Lung (tissue), 11 donors: ENCODE measurements at regions not wholly inside any gene's neighbourhood (a gene's known extent, or its start where the extent isn't known, plus 50 kb on each side); places are given as distances from the start of the nearest gene placed in this dataset.
A peak's percentile ranks its signal among the peaks of the same experiment; 100 is the strongest.

Experiments used
- ATAC-seq: fragments of 200-7000 bp; cut with Tn5 transposase; one replicate; pipeline ENCODE4 v1.9.1; 2020; ENCODE audit warnings: moderate number of reproducible peaks; ENCODE audit not compliant: insufficient read depth, low FRiP score
- DNase-seq, 3 donors: peaks; one replicate each; pipeline ENCODE4 v3.0.0-alpha.2; 2013 to 2017
- H3K27ac ChIP-seq, 2 donors: one replicate each; pipeline ENCODE4 v1.5.1; 2013; ENCODE audit warnings: mild to moderate bottlenecking in 2 of 2, moderate library complexity in 2 of 2, control low read depth in 1 of 2, inconsistent platforms in 1 of 2, low read depth in 1 of 2, low read length in 1 of 2
- H3K27me3 ChIP-seq, 3 donors: one replicate each; pipeline ENCODE4 v1.5.1; 2013; ENCODE audit warnings: low read length in 2 of 3; ENCODE audit not compliant: control insufficient read depth in 3 of 3, insufficient read depth in 3 of 3
- H3K36me3 ChIP-seq, 4 donors: one replicate each; pipeline ENCODE4 v1.5.1; 2013; ENCODE audit warnings: low read length in 4 of 4, mild to moderate bottlenecking in 1 of 4, moderate library complexity in 1 of 4; ENCODE audit not compliant: control insufficient read depth in 4 of 4, insufficient read depth in 4 of 4
- H3K4me1 ChIP-seq, 5 donors: one replicate each; pipeline ENCODE4 v1.5.1; 2013; ENCODE audit warnings: low read length in 5 of 5, mild to moderate bottlenecking in 2 of 5, moderate library complexity in 1 of 5; ENCODE audit not compliant: control insufficient read depth in 5 of 5, insufficient read depth in 5 of 5
- H3K4me3 ChIP-seq: one replicate; pipeline ENCODE4 v1.5.1; 2013; ENCODE audit warnings: mild to moderate bottlenecking, control low read depth, moderate library complexity
- H3K9ac ChIP-seq, 2 donors: one replicate each; pipeline ENCODE4 v1.5.1; 2013; ENCODE audit warnings: low read length in 2 of 2, control low read depth in 1 of 2; ENCODE audit not compliant: insufficient read depth in 1 of 2
- H3K9me3 ChIP-seq, 4 donors: one replicate each; pipeline ENCODE4 v1.5.1; 2013; ENCODE audit warnings: low read length in 3 of 4, mild to moderate bottlenecking in 1 of 4, moderate library complexity in 1 of 4; ENCODE audit not compliant: control insufficient read depth in 4 of 4, insufficient read depth in 3 of 4
- WGBS, 2 donors: extraction: QIAGEN DNeasy Blood & Tissue Kit; methylation state at CpG; one replicate each; pipeline ENCODE4 v1.1.7; 2013; 5-methylcytosine and 5-hydroxymethylcytosine counted together
- TF ChIP-seq, protein P1 (sequence below): IDR thresholded peaks from 2 replicates; pipeline ENCODE4 v1.5.1; 2012; ENCODE audit warnings: mild to moderate bottlenecking; ENCODE audit errors: control extremely low read depth, extremely low read depth
- donor health status: control.
- donor health status: control.
- donor health status: Bipolar disorder and iron deficiency.
- donor health status: healthy.
- donor health status: DM: yes; HTN: yes; CAD: no.

DNA sequence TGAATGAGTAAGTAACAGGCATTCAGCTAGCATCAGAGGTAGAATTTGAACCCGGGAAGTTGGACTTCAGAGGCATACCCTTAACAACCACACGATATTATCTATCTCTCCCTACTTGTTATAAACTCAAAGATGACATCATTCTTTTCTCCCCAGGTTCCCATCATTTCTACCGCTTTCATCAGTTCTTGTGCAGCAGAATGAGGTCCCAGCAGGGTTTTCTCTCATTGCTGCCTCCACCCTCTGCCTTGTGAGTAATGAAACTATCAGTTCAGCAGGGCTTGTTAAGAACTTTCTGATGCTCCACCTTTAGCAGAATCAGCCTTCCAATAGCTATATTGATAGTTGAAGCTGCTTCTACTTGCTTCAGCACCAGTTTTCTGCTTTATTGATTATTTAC is 487.5 kb upstream of the KCNMB2 start:
- no peak for ATAC-seq

DNA sequence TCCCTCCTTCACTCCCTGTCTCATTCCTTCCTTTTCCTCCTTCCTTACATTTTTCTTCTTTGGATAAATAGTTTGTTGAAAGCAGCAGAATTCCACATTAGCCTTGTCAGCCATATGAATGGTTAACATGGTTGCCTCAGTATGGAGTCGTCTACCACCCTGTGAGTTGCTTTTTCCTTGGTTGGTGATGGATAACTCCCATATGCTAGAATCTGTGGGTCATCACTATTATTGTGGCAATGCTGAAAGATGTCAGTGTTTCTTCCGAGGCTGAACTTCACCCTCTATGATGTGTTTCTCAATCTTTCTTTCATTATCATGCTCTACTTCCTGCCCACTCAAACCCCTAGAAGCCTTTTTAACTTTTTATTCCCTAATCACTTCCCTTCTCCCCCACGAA is 481.8 kb upstream of the KCNMB2 start:
- Histone ChIP-seq H3K9me3 (no peaks in the 10 kb centered on the region), H3K27ac (no peak overlapping the region), H3K27me3 (no peaks in the 10 kb centered on the region), H3K36me3 (no peaks in the 10 kb centered on the region), H3K4me3 (no peak overlapping the region), H3K9ac (no peak overlapping the region), H3K4me1 (peaks cover 0 to 46% (median 4%) of the 10 kb centered on the region in 5 donors)
- TF ChIP-seq, protein P1, sequence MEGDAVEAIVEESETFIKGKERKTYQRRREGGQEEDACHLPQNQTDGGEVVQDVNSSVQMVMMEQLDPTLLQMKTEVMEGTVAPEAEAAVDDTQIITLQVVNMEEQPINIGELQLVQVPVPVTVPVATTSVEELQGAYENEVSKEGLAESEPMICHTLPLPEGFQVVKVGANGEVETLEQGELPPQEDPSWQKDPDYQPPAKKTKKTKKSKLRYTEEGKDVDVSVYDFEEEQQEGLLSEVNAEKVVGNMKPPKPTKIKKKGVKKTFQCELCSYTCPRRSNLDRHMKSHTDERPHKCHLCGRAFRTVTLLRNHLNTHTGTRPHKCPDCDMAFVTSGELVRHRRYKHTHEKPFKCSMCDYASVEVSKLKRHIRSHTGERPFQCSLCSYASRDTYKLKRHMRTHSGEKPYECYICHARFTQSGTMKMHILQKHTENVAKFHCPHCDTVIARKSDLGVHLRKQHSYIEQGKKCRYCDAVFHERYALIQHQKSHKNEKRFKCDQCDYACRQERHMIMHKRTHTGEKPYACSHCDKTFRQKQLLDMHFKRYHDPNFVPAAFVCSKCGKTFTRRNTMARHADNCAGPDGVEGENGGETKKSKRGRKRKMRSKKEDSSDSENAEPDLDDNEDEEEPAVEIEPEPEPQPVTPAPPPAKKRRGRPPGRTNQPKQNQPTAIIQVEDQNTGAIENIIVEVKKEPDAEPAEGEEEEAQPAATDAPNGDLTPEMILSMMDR, result no peak
- WGBS, 2 donors, result 68 to 74% methylated on average over 3 of the region's 3 CpGs
- DNase-seq, result peak; percentile 15 to 71 (median 70)
- no peak for ATAC-seq

More for the DNA sequence above, 487.5 kb upstream of the KCNMB2 start:
- Histone ChIP-seq H3K4me1 (peaks cover 0 to 2% (median 0%) of the 10 kb centered on the region in 5 donors), H3K9ac (no peak overlapping the region), H3K9me3 (no peaks in the 10 kb centered on the region), H3K36me3 (no peaks in the 10 kb centered on the region), H3K27ac (no peak overlapping the region), H3K27me3 (no peaks in the 10 kb centered on the region), H3K4me3 (no peak overlapping the region)
- WGBS, 2 donors, result 80% methylated on average over 3 of the region's 3 CpGs
- TF ChIP-seq, protein P1, result no peak
- DNase-seq, result no peak

DNA sequence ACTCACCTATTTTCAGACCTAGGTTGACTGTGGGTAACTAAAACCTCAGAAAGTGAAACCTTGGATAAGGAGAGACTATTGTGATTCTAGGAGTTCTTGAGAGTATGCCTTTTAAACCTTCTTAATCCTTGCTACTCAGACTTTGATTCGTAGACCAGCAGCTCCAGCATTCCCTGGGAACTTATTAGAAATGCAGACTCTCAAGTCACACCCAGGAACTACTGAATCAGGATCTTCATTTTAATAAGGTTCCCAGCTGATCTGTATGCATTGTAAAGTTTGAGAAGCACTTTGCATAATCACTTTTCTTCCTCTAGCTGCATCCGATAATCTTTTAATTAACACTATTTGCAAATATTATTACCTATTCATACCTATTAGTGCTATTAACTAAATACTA is 480.3 kb upstream of the KCNMB2 start:
- Histone ChIP-seq H3K4me1 (peaks cover 1 to 56% (median 8%) of the 10 kb centered on the region in 5 donors), H3K27me3 (no peaks in the 10 kb centered on the region), H3K9me3 (no peaks in the 10 kb centered on the region), H3K36me3 (no peaks in the 10 kb centered on the region), H3K4me3 (no peak overlapping the region), H3K9ac (no peak overlapping the region), H3K27ac (no peak overlapping the region)
- DNase-seq (no peak), ATAC-seq (no peak)
- TF ChIP-seq, protein P1, result no peak
- 86 to 92% methylated on average over 2 of the region's 2 CpGs for WGBS, 2 donors

DNA sequence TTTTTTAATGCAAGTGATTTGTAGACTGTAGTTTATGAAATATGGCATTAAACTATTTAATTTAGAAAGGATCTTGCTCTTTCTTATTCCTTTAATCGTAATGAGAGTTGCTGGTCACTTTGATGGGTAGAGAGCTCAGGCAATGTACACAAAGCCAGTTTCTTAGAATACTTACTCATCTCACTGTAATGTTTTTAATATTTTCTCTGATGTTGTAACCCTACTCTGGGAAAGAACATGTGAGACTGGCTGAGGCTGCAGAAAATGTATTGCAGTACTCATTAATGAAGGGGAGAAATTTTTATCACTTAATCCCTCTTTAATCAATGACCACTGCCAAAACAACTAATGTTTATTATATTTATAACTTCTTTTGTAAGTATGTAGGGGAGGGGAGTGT is 479.4 kb upstream of the KCNMB2 start:
- 86 to 90% methylated on average over 1 of the region's 1 CpG for WGBS, 2 donors
- no peak overlapping the region for H3K4me3 ChIP-seq
- no peaks in the 10 kb centered on the region for H3K9me3 ChIP-seq
- no peak overlapping the region for H3K9ac ChIP-seq
- DNase-seq (peak in 1 of 3 donors; percentile 59), ATAC-seq (no peak)
- peaks cover 1 to 65% (median 12%) of the 10 kb centered on the region in 5 donors for H3K4me1 ChIP-seq
- no peaks in the 10 kb centered on the region for H3K36me3 ChIP-seq
- no peaks in the 10 kb centered on the region for H3K27me3 ChIP-seq
- TF ChIP-seq, protein P1, result no peak
- no peak overlapping the region for H3K27ac ChIP-seq
